Fibroblast of lung (primary cell): ENCODE measurements at regions not wholly inside any gene's neighbourhood (a gene's known extent, or its start where the extent isn't known, plus 50 kb on each side); places are given as distances from the start of the nearest gene placed in this dataset.

Experiments
- DNase-seq, 2 donors: peaks; one replicate each; pipeline versions ENCODE4 v3.0.0 to v3.0.0-alpha.2; 2010; ENCODE audit warnings: low read depth in 2 of 2
- H2AFZ ChIP-seq: 2 replicates; pipeline ENCODE4 v1.5.1; 2012; ENCODE audit warnings: low read length, control low read depth, inconsistent platforms
- H3K27ac ChIP-seq: 2 replicates; pipeline ENCODE4 v1.5.1; 2011; ENCODE audit warnings: low read length, control low read depth; ENCODE audit not compliant: insufficient read depth
- H3K27me3 ChIP-seq: 2 replicates; pipeline ENCODE4 v1.5.1; 2011; ENCODE audit warnings: mild to moderate bottlenecking, low read length; ENCODE audit not compliant: control insufficient read depth, insufficient read depth
- H3K36me3 ChIP-seq: 2 replicates; pipeline ENCODE4 v1.5.1; 2011; ENCODE audit warnings: low read length; ENCODE audit not compliant: control insufficient read depth, insufficient read depth
- H3K4me1 ChIP-seq: 2 replicates; pipeline ENCODE4 v1.5.1; 2011; ENCODE audit warnings: low read length; ENCODE audit not compliant: control insufficient read depth, insufficient read depth; ENCODE audit errors: extremely low read depth
- H3K4me2 ChIP-seq: 2 replicates; pipeline ENCODE4 v1.5.1; 2011; ENCODE audit warnings: low read length, control low read depth; ENCODE audit not compliant: insufficient read depth; ENCODE audit errors: extremely low read depth
- H3K4me3 ChIP-seq, 4 experiments: fragments of 200-600 bp in 1 of 4; sonication (generic) in 1 of 4; replicated peaks in 1 of 4; 2 replicates each; pipeline ENCODE4 v1.5.1; 2011 to 2016; ENCODE audit warnings: low read length in 4 of 4, low read depth in 3 of 4, mild to moderate bottlenecking in 3 of 4, control low read depth in 2 of 4, inconsistent platforms in 1 of 4, mixed read lengths in 1 of 4; ENCODE audit not compliant: insufficient read depth in 1 of 4; ENCODE audit errors: control extremely low read depth in 1 of 4
- H3K79me2 ChIP-seq: 2 replicates; pipeline ENCODE4 v1.5.1; 2012; ENCODE audit warnings: mild to moderate bottlenecking, low read length, inconsistent platforms; ENCODE audit not compliant: control insufficient read depth, insufficient read depth
- H3K9ac ChIP-seq: 2 replicates; pipeline ENCODE4 v1.5.1; 2011; ENCODE audit warnings: mild to moderate bottlenecking, low read length, control low read depth; ENCODE audit not compliant: insufficient read depth
- H3K9me3 ChIP-seq: 2 replicates; pipeline ENCODE4 v1.5.1; 2012; ENCODE audit warnings: low read depth, low read length; ENCODE audit not compliant: control insufficient read depth, insufficient read depth
- H4K20me1 ChIP-seq: 2 replicates; pipeline ENCODE4 v1.5.1; 2011; ENCODE audit warnings: low read length; ENCODE audit not compliant: control insufficient read depth, insufficient read depth; ENCODE audit errors: extremely low read depth
- EZH2 ChIP-seq: IDR thresholded peaks from 2 replicates; pipeline ENCODE4 v1.5.1; 2012; ENCODE audit warnings: low read length, control low read depth, mild to moderate bottlenecking; ENCODE audit errors: missing control alignments
- TF ChIP-seq, protein P1 (sequence below), 2 donors: IDR thresholded peaks in 1 of 2; conservative IDR thresholded peaks in 1 of 2; 1 replicate in 1 of 2; 2 replicates in 1 of 2; pipeline ENCODE4 v1.5.1; 2011 to 2012; ENCODE audit warnings: low read length in 2 of 2, control low read depth in 1 of 2, inconsistent platforms in 1 of 2, low read depth in 1 of 2, mild to moderate bottlenecking in 1 of 2

DNA sequence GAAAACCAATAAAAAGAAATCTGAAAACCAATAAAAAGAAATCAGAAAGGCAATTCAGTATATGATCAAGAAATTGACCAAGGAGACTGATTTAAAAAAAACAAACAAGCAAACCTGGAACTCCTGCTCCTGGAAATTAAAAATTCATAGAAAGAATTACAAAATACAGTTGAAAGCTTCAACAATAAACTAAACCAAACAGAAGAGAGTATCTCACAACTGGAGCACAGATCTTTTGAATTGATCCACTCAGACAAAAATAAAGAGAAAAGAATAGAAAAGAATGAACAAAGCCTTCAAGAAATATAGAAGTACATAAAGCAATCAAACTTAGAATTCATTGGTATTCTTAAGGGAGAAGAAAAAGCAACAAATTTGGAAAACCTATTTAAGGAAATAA, 271.4 kb downstream of the MBNL1 start:
- H2AFZ ChIP-seq: no peak overlapping the region
- no peaks in the 10 kb centered on the region for H3K27me3 ChIP-seq
- DNase-seq: no peak
- no peak overlapping the region for H3K4me2 ChIP-seq
- H3K4me1 ChIP-seq: no peaks in the 10 kb centered on the region
- no peak overlapping the region for H3K9ac ChIP-seq
- no peaks in the 10 kb centered on the region for H4K20me1 ChIP-seq
- no peaks in the 10 kb centered on the region for H3K36me3 ChIP-seq
- no peaks in the 10 kb centered on the region for H3K79me2 ChIP-seq
- H3K4me3 ChIP-seq: no peak overlapping the region
- no peaks in the 10 kb centered on the region for H3K9me3 ChIP-seq
- no peak overlapping the region for H3K27ac ChIP-seq
- TF ChIP-seq, protein P1, sequence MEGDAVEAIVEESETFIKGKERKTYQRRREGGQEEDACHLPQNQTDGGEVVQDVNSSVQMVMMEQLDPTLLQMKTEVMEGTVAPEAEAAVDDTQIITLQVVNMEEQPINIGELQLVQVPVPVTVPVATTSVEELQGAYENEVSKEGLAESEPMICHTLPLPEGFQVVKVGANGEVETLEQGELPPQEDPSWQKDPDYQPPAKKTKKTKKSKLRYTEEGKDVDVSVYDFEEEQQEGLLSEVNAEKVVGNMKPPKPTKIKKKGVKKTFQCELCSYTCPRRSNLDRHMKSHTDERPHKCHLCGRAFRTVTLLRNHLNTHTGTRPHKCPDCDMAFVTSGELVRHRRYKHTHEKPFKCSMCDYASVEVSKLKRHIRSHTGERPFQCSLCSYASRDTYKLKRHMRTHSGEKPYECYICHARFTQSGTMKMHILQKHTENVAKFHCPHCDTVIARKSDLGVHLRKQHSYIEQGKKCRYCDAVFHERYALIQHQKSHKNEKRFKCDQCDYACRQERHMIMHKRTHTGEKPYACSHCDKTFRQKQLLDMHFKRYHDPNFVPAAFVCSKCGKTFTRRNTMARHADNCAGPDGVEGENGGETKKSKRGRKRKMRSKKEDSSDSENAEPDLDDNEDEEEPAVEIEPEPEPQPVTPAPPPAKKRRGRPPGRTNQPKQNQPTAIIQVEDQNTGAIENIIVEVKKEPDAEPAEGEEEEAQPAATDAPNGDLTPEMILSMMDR (conservative IDR thresholded peaks at IDR 0.05 in 1 of 2, IDR thresholded peaks at IDR 0.05 in 1 of 2; ENCODE audit: low read depth in 1 of 2, low read length in 2 of 2): no peak
- no peak for TF ChIP-seq EZH2

DNA sequence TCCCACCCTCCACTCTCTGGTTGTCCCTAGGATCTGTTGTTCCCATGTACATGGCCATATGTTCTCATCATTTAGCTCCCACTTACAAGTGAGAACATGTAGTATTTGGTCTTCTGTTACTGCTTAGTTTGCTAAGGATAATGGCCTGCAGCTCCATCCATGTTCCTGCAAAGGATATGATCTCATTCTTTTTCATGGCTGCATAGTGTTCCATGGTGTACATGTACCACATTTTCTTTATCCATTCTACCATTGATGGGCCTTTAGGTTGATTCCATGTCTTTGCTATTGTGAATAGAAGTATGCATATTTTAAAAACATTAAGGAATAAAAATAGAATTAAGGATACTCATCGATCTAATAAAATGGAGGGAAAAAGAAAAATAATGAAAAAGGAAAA, 278.4 kb downstream of the MBNL1 start:
- Histone ChIP-seq H3K27ac (no peak overlapping the region), H3K9me3 (no peaks in the 10 kb centered on the region), H3K27me3 (no peaks in the 10 kb centered on the region), H3K4me2 (no peak overlapping the region), H3K36me3 (no peaks in the 10 kb centered on the region), H3K79me2 (no peaks in the 10 kb centered on the region), H3K9ac (no peak overlapping the region), H2AFZ (no peak overlapping the region), H3K4me1 (no peaks in the 10 kb centered on the region), H3K4me3 (no peak overlapping the region), H4K20me1 (no peaks in the 10 kb centered on the region)
- DNase-seq: no peak
- no peak for TF ChIP-seq EZH2
- TF ChIP-seq, protein P1 (conservative IDR thresholded peaks at IDR 0.05 in 1 of 2, IDR thresholded peaks at IDR 0.05 in 1 of 2; ENCODE audit: low read depth in 1 of 2, low read length in 2 of 2): no peak

DNA sequence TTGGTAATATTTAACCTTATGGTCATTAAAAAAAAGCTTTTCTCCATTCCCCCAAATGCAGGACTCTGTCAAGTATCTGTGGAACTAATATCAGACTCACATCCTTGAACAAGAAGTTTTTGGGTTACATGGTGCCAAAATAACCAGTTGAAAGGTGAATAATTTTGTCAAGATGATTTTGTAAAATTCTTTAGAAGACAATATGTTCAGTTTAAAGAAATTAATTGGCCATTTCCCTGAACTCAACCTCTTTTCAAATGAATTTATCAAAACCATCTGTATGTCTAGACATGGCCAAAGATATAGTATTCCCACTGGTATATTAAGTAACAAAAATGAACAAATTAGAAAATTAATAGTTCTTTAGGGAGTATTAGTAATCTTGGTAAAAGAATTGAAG, 280.5 kb downstream of the MBNL1 start:
- Histone ChIP-seq H4K20me1 (no peaks in the 10 kb centered on the region), H2AFZ (no peak overlapping the region), H3K36me3 (no peaks in the 10 kb centered on the region), H3K27me3 (no peaks in the 10 kb centered on the region), H3K27ac (no peak overlapping the region), H3K9ac (no peak overlapping the region), H3K4me1 (no peaks in the 10 kb centered on the region), H3K9me3 (no peaks in the 10 kb centered on the region), H3K4me3 (no peak overlapping the region), H3K4me2 (no peak overlapping the region), H3K79me2 (no peaks in the 10 kb centered on the region)
- no peak for DNase-seq
- TF ChIP-seq, protein P1 (conservative IDR thresholded peaks at IDR 0.05 in 1 of 2, IDR thresholded peaks at IDR 0.05 in 1 of 2; ENCODE audit: low read depth in 1 of 2, low read length in 2 of 2): no peak
- no peak for TF ChIP-seq EZH2
